IPS-18a (cell line): ENCODE measurements at regions not wholly inside any gene's neighbourhood (a gene's known extent, or its start where the extent isn't known, plus 50 kb on each side); places are given as distances from the start of the nearest gene placed in this dataset.

Source experiments
- H3K27ac ChIP-seq: one replicate; pipeline ENCODE4 v1.5.1; 2013; ENCODE audit warnings: low read length
- H3K27me3 ChIP-seq: one replicate; pipeline ENCODE4 v1.6.1; 2013; ENCODE audit warnings: mild to moderate bottlenecking, low read length; ENCODE audit not compliant: control insufficient read depth, insufficient read depth
- H3K36me3 ChIP-seq: one replicate; pipeline ENCODE4 v1.6.1; 2013; ENCODE audit warnings: low read depth, low read length; ENCODE audit not compliant: control insufficient read depth
- H3K4me1 ChIP-seq: one replicate; pipeline ENCODE4 v1.6.1; 2013; ENCODE audit warnings: low read depth, low read length; ENCODE audit not compliant: control insufficient read depth
- H3K4me3 ChIP-seq: one replicate; pipeline ENCODE4 v1.5.1; 2013; ENCODE audit warnings: low read length
- H3K9ac ChIP-seq: one replicate; pipeline ENCODE4 v1.6.1; 2013; ENCODE audit warnings: mild to moderate bottlenecking, low read length, moderate library complexity
- H3K9me3 ChIP-seq: one replicate; pipeline ENCODE4 v1.6.1; 2013; ENCODE audit warnings: low read depth, low read length; ENCODE audit not compliant: control insufficient read depth

DNA sequence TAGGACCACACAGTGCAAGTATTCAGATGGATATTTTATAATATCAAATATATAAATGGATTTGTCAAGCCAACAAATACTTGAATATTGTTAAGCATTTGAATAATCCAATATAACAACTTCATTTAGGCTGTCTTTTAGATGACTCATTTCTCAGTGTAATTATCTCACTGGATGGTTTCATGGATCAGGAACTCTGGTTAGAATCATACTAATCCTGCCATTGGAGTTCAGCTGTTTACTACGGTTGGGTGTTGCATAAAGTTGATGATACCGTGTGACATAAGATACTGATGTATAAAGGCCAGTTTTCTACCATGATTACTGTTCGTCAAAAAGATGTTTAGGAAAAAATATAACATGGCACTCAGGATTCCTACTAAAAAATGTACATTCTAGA lies 196.3 kb downstream of the TSHZ3 start:
- H3K4me3 ChIP-seq = no peak overlapping the region

DNA sequence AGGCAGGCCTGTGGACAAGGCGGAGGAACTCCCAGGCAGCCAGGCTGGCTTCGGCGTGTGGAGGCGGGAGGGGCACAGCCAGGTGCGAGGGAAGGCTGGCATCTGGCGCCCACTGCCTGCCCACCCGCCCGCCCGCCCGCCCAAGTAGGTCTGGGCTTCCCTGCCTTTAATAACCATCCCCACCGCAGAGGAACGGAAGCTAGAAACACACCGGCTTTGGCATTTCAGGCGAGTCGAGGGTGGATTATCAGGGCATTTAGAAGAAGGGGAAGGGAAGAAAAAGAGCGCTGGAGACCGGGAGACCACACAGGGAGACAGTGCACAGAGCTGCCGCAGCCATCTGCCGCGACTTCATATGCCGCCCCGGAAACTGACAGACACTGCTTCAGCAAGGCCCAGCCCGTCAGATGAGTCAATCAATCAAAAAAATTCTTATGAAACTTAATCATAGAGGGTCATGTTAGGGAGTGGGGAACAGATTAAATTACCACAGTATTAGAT lies 199.7 kb downstream of the TSHZ3 start:
- H3K4me3 ChIP-seq = no peak overlapping the region
- no peak overlapping the region for H3K27ac ChIP-seq
- no peaks in the 10 kb centered on the region for H3K4me1 ChIP-seq
- no peak overlapping the region for H3K9ac ChIP-seq
- H3K27me3 ChIP-seq = no peaks in the 10 kb centered on the region
- no peaks in the 10 kb centered on the region for H3K36me3 ChIP-seq
- H3K9me3 ChIP-seq = no peaks in the 10 kb centered on the region

More for the DNA sequence above, 196.3 kb downstream of the TSHZ3 start:
- Histone ChIP-seq H3K9me3 (no peaks in the 10 kb centered on the region), H3K36me3 (no peaks in the 10 kb centered on the region), H3K4me1 (no peaks in the 10 kb centered on the region), H3K9ac (no peak overlapping the region), H3K27me3 (no peaks in the 10 kb centered on the region), H3K27ac (no peak overlapping the region)

GRCh38 chr19:31148671-31149070 lies 200.6 kb downstream of the TSHZ3 start:
- Histone ChIP-seq H3K9ac (no peak overlapping the region), H3K36me3 (no peaks in the 10 kb centered on the region), H3K9me3 (no peaks in the 10 kb centered on the region), H3K4me1 (no peaks in the 10 kb centered on the region), H3K27me3 (no peaks in the 10 kb centered on the region), H3K4me3 (no peak overlapping the region), H3K27ac (no peak overlapping the region)

DNA sequence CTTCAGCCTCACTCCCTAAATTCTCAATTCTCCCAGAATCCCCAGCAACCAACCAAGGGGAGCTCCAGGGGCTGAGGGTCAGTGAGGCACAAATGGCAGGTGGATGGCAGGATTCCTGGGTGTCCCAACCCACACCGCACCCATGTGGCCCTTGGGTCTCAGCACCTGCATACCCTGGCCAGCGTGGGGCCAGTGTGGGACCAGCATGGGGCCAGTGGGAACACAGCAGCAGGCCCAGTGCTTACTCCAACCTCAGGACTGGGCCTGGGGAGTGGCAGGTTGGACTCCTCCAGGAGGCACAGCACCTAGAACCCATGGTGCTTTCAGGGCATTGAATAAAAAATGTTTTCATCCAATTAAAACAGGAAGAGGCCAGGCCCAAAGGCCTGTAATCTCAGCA lies 202.0 kb downstream of the TSHZ3 start:
- H3K27ac ChIP-seq = no peak overlapping the region

DNA sequence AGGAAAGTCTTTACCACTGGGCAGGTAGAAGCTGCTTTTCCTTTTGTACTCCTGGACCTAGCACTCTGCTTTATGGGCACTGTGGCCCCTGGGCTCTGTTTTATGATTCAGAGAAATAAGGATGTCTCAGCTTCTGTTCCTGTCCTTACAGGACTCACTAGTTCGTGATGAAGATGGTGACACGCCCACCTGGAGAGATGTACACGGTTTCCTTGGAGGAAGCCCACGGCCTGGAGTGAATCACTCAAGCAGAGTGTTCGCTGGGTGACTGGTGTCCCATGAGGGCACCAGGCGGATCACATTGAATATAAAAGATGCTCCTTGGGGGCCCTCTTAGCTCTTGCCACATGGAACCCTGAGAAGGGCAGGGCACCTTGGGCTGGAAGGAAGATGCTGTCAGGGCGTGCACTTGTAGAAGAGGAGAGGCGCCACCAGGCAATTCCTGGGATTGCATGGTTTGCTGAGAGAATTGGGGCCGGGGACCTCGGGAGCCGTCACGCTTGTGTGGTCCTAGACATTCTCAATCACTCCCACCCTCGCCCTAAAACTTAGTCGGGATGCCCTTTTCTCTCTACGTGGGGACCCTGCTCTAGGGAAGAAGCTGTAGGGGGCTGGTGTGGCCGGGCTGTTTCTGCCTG lies 202.6 kb downstream of the TSHZ3 start:
- no peak overlapping the region for H3K9ac ChIP-seq
- no peaks in the 10 kb centered on the region for H3K4me1 ChIP-seq
- no peak overlapping the region for H3K4me3 ChIP-seq
- H3K36me3 ChIP-seq = no peaks in the 10 kb centered on the region
- no peaks in the 10 kb centered on the region for H3K27me3 ChIP-seq
- no peak overlapping the region for H3K27ac ChIP-seq
- no peaks in the 10 kb centered on the region for H3K9me3 ChIP-seq

More for the DNA sequence above, 202.0 kb downstream of the TSHZ3 start:
- H3K4me3 ChIP-seq = no peak overlapping the region
- no peaks in the 10 kb centered on the region for H3K4me1 ChIP-seq
- no peak overlapping the region for H3K9ac ChIP-seq
- no peaks in the 10 kb centered on the region for H3K27me3 ChIP-seq
- H3K36me3 ChIP-seq = no peaks in the 10 kb centered on the region
- H3K9me3 ChIP-seq = no peaks in the 10 kb centered on the region

DNA sequence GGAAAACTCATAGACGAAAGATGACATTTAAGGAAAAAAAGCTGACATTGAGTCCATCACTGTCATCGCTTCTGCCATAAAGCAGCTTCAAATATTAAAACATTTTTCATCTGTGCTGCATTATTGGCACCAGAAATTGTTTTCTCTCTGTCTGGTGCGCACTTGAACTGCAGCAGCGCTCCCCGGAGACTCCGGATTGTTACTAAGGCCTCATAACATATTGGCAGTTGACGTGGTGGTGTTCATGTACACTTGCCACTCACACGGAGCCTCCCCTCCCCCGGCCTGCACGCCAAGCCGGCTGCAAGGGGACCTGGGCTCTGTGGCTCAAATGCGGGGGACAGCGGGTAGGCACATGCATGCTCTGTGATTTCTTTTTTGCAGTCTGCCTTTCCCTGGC lies 203.2 kb downstream of the TSHZ3 start:
- Histone ChIP-seq H3K4me1 (no peaks in the 10 kb centered on the region), H3K36me3 (no peaks in the 10 kb centered on the region), H3K27me3 (no peaks in the 10 kb centered on the region), H3K9me3 (no peaks in the 10 kb centered on the region), H3K27ac (no peak overlapping the region), H3K4me3 (no peak overlapping the region), H3K9ac (no peak overlapping the region)

DNA sequence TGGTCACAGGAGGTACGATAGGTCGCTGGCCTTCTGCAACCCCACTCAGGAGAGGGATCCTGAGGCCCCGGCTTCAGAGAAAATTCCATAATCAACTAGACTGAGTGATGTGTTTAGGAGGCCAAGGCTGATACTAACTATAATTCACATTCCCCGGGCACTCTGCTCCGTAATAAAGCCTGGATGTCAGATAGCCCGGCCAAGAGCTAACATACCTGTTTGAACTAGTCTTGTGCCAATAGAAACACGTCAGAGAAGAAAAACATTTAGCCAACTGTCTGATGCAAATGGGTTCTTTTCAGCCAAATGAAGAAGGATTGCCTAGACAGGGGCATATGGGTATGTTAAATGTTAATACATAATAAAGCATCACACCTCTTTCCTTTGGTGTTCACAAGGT lies 204.2 kb downstream of the TSHZ3 start:
- Histone ChIP-seq H3K27ac (no peak overlapping the region), H3K36me3 (no peaks in the 10 kb centered on the region), H3K9me3 (no peaks in the 10 kb centered on the region)

GRCh38 chr19:31144075-31144870 lies 205.0 kb downstream of the TSHZ3 start:
- H3K36me3 ChIP-seq = no peaks in the 10 kb centered on the region
- H3K27ac ChIP-seq = no peak overlapping the region
- H3K9ac ChIP-seq = no peak overlapping the region
- H3K27me3 ChIP-seq = no peaks in the 10 kb centered on the region
- no peaks in the 10 kb centered on the region for H3K4me1 ChIP-seq
- H3K9me3 ChIP-seq = no peaks in the 10 kb centered on the region
- no peak overlapping the region for H3K4me3 ChIP-seq

More for the DNA sequence above, 204.2 kb downstream of the TSHZ3 start:
- no peaks in the 10 kb centered on the region for H3K27me3 ChIP-seq
- no peaks in the 10 kb centered on the region for H3K4me1 ChIP-seq
- no peak overlapping the region for H3K4me3 ChIP-seq
- no peak overlapping the region for H3K9ac ChIP-seq

DNA sequence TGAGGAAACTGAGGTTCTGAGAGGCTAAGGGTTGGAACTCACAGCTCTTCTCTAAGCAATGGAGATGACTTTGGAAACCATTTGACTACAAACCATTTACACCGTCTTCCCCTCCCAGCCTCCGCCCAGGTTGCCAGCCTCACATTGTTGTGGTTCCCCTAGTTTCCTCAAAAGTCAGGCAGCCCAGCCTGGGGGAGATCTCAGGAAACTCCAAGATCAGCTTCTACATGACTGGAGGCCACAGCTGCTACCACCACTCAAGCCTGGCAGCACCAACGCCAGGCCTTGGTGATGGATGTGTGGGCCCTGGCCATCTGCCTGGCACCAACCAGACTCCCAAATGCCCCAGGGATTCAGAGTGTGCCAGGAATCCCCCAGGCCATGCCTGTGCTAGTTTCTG lies 207.9 kb downstream of the TSHZ3 start:
- Histone ChIP-seq H3K9ac (no peak overlapping the region), H3K27ac (no peak overlapping the region), H3K4me1 (no peaks in the 10 kb centered on the region), H3K9me3 (no peaks in the 10 kb centered on the region), H3K36me3 (no peaks in the 10 kb centered on the region), H3K4me3 (no peak overlapping the region), H3K27me3 (no peaks in the 10 kb centered on the region)

DNA sequence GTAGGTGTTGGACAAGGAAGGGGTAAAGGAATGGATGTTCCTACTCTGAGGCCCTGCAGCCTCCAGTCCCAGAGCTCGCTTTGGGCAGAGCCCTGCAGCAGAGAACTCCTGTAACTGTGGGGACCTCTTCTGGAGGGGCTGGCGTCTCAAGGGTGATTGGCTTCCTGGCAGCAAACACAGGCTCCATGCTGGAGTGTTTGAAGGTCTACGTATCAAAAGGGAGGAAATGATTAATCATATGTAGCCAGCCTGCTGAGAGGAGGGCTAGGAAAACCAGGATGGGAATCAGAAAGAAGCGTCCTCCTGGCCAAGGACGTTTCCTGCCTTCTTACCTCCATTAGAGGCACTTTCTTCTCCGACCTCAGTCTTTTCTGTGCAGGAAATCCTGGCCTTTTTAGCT lies 208.5 kb downstream of the TSHZ3 start:
- Histone ChIP-seq H3K4me1 (no peaks in the 10 kb centered on the region), H3K4me3 (no peak overlapping the region), H3K27ac (no peak overlapping the region), H3K9ac (no peak overlapping the region), H3K36me3 (no peaks in the 10 kb centered on the region), H3K9me3 (no peaks in the 10 kb centered on the region), H3K27me3 (no peaks in the 10 kb centered on the region)

DNA sequence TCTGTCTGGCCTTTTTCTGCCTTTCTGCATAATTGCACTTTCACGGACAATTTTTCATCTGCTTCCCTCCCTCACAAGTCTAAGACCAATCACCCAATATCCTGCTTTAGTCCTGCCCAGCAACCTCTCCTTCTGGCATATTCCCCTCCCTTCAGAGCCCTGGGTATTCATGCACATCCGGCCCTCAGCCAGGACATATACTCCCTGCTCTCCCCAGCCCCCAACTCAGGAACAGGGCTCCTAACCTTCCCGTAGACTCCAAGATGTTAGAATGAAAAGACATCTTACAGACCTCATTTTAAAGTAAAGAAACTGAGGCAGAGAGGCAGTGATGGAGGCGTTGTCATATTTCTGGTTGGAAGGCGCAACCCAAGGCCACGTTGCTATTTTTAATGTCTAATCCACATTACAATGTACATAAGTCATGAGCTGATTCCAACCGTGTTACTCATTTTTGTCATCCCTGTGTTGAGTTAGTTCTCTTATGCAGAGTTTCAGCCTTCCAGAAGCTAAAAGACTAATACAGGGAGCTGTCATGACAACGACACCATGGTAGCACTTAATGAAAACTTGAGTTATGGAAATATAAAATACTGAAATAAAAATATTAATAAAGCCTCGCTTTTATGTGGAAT lies 209.2 kb downstream of the TSHZ3 start:
- Histone ChIP-seq H3K4me3 (no peak overlapping the region), H3K36me3 (no peaks in the 10 kb centered on the region), H3K9me3 (no peaks in the 10 kb centered on the region), H3K27ac (no peak overlapping the region), H3K27me3 (no peaks in the 10 kb centered on the region), H3K4me1 (no peaks in the 10 kb centered on the region), H3K9ac (no peak overlapping the region)
